ENCODE measurements at regions not wholly inside any gene's neighbourhood (a gene's known extent, or its start where the extent isn't known, plus 50 kb on each side); places are given as distances from the start of the nearest gene placed in this dataset.
A peak's percentile ranks its signal among the peaks of the same experiment; 100 is the strongest.

- TF ChIP-seq POLR2AphosphoS5 (IDR thresholded peaks at IDR 0.05; ENCODE audit: low read depth) (no peak), CTCF (conservative IDR thresholded peaks at IDR 0.05; ENCODE audit: low read depth in 2 of 2) (peak in 1 of 2 experiments; percentile 33; a peak in 1 of 4 replicates), REST (IDR thresholded peaks at IDR 0.05; ENCODE audit: unreplicated experiment) (no peak), ZNF331 (CRISPR knock-in tag; IDR thresholded peaks at IDR 0.05; ENCODE audit: low read depth) (no peak), EZH2 (IDR thresholded peaks at IDR 0.05; ENCODE audit: low read depth, unreplicated experiment) (no peak), ETS1 (IDR thresholded peaks at IDR 0.05) (no peak), EZH2phosphoT487 (IDR thresholded peaks at IDR 0.05; ENCODE audit: unreplicated experiment) (no peak), CREB1 (CRISPR knock-in tag; IDR thresholded peaks at IDR 0.05; ENCODE audit: low read depth) (no peak), ZNF462 (CRISPR knock-in tag; IDR thresholded peaks at IDR 0.05) (no peak)
Observed at GRCh38 chr12:23337213-23337612, 612.3 kb downstream of the SOX5 start.

Data from GM23338 (cell line).